Neuron (in vitro differentiated cells): ENCODE measurements at regions not wholly inside any gene's neighbourhood (a gene's known extent, or its start where the extent isn't known, plus 50 kb on each side); places are given as distances from the start of the nearest gene placed in this dataset.

Experiments
- H2AFZ ChIP-seq: one replicate; pipeline ENCODE4 v1.6.1; 2013; ENCODE audit warnings: low read depth, mild to moderate bottlenecking, inconsistent platforms, low read length, moderate library complexity
- H3K27me3 ChIP-seq: one replicate; pipeline ENCODE4 v1.6.1; 2013; ENCODE audit warnings: low read length; ENCODE audit not compliant: insufficient read depth
- H3K36me3 ChIP-seq: one replicate; pipeline ENCODE4 v1.6.1; 2013; ENCODE audit warnings: low read length; ENCODE audit not compliant: insufficient read depth
- H3K4me1 ChIP-seq: one replicate; pipeline ENCODE4 v1.6.1; 2013; ENCODE audit warnings: low read length; ENCODE audit not compliant: insufficient read depth
- H3K4me3 ChIP-seq: 2 replicates; pipeline ENCODE4 v1.5.1; 2013; ENCODE audit warnings: mild to moderate bottlenecking, low read length, moderate library complexity
- H3K9me3 ChIP-seq: one replicate; pipeline ENCODE4 v1.6.1; 2013; ENCODE audit warnings: low read length

- no peak overlapping the region for H3K4me3 ChIP-seq
- no peaks in the 10 kb centered on the region for H3K4me1 ChIP-seq
- no peak overlapping the region for H2AFZ ChIP-seq
- no peaks in the 10 kb centered on the region for H3K36me3 ChIP-seq
- no peaks in the 10 kb centered on the region for H3K9me3 ChIP-seq
- peaks cover 14% of the 10 kb centered on the region for H3K27me3 ChIP-seq
These were observed 99.0 kb upstream of the CDH5 start for GRCh38 chr16:66267292-66268014.

GRCh38 chr16:66266436-66267291 is 99.8 kb upstream of the CDH5 start:
- peaks cover 14% of the 10 kb centered on the region for H3K27me3 ChIP-seq
- H3K36me3 ChIP-seq = no peaks in the 10 kb centered on the region
- H3K4me1 ChIP-seq = no peaks in the 10 kb centered on the region
- H2AFZ ChIP-seq = no peak overlapping the region
- no peak overlapping the region for H3K4me3 ChIP-seq
- no peaks in the 10 kb centered on the region for H3K9me3 ChIP-seq

DNA sequence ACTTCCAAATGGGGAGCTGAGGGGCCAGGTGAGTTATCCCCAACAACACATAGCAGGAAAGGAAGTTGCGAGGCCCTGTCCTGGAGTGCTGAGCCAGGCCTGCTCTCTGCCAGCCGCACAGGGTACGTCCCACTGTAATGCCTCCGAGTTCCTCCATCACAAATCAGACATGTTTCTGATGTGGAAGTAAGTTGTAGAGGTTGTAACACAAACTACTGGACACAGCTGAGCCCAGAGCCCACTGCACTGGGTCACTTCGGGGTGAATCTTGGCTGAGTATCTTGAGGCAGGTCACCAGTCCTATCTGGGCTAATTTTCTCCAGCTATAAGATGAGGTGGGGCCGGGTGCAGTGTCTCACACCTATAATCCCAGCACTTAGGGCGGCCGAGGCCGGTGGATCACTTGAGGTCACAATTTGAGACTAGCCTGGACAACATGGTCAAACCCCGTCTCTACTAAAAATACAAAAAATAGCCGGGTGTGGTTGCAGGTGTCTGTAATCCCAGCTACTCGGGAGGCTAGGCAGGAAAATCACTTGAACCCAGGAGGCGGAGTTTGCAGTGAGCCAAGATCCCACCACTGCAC is 100.8 kb upstream of the CDH5 start:
- peaks cover 14% of the 10 kb centered on the region for H3K27me3 ChIP-seq
- H3K4me1 ChIP-seq = no peaks in the 10 kb centered on the region
- no peaks in the 10 kb centered on the region for H3K9me3 ChIP-seq
- H3K4me3 ChIP-seq = no peak overlapping the region
- H2AFZ ChIP-seq = no peak overlapping the region
- no peaks in the 10 kb centered on the region for H3K36me3 ChIP-seq

- Histone ChIP-seq H2AFZ (no peak overlapping the region), H3K4me1 (no peaks in the 10 kb centered on the region), H3K27me3 (peaks cover 14% of the 10 kb centered on the region), H3K36me3 (no peaks in the 10 kb centered on the region), H3K4me3 (no peak overlapping the region), H3K9me3 (no peaks in the 10 kb centered on the region)
These were observed 101.5 kb upstream of the CDH5 start for GRCh38 chr16:66265048-66265415.

- H3K36me3 ChIP-seq = no peaks in the 10 kb centered on the region
- peaks cover 14% of the 10 kb centered on the region for H3K27me3 ChIP-seq
- H2AFZ ChIP-seq = no peak overlapping the region
- no peaks in the 10 kb centered on the region for H3K9me3 ChIP-seq
- H3K4me3 ChIP-seq = no peak overlapping the region
- no peaks in the 10 kb centered on the region for H3K4me1 ChIP-seq
These were observed 102.0 kb upstream of the CDH5 start for GRCh38 chr16:66264311-66265047.

- Histone ChIP-seq H3K4me1 (no peaks in the 10 kb centered on the region), H3K27me3 (peaks cover 12% of the 10 kb centered on the region), H3K4me3 (no peak overlapping the region), H2AFZ (no peak overlapping the region), H3K36me3 (no peaks in the 10 kb centered on the region), H3K9me3 (no peaks in the 10 kb centered on the region)
These were observed 102.5 kb upstream of the CDH5 start for GRCh38 chr16:66263973-66264310.

DNA sequence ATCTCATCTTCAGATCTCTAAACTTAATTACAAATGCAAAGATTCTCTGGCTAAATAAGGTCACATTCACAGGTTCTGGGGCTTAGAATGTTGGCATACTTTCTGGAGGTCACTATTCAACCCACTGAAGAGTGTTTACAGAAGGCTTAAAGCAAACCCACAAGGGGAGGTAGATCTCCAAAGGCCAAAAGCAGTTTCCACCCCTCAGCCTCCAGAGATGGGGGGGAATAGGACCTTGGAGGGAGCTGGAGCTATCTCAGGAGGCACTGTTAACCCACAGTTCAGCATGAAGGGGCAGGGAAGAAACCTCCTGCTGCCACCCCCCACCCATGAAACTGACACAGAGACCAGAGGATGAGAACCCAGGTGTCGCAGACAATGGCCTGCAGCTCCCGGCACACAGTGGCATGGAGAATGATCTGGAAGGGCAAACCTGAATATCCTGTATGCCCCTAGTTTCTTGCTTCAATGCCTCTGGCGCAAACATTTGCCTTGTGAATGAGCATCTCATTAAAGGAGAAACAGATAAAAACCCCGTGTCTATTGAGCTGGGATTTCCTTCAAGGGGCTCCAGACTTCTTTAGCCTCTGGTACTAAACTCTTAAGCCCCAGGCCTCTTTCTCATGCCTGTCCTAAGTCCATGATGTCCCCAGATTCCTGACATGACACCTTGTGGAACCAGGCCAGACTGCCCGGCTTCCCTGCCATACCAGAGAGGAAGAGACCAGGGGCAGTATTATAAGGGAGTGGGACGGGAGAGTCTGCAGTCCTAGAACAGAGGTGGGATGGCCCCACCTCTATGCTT is 103.1 kb upstream of the CDH5 start:
- H3K4me1 ChIP-seq = no peaks in the 10 kb centered on the region
- no peaks in the 10 kb centered on the region for H3K9me3 ChIP-seq
- H2AFZ ChIP-seq = no peak overlapping the region
- H3K36me3 ChIP-seq = no peaks in the 10 kb centered on the region
- peaks cover 11% of the 10 kb centered on the region for H3K27me3 ChIP-seq
- H3K4me3 ChIP-seq = no peak overlapping the region

DNA sequence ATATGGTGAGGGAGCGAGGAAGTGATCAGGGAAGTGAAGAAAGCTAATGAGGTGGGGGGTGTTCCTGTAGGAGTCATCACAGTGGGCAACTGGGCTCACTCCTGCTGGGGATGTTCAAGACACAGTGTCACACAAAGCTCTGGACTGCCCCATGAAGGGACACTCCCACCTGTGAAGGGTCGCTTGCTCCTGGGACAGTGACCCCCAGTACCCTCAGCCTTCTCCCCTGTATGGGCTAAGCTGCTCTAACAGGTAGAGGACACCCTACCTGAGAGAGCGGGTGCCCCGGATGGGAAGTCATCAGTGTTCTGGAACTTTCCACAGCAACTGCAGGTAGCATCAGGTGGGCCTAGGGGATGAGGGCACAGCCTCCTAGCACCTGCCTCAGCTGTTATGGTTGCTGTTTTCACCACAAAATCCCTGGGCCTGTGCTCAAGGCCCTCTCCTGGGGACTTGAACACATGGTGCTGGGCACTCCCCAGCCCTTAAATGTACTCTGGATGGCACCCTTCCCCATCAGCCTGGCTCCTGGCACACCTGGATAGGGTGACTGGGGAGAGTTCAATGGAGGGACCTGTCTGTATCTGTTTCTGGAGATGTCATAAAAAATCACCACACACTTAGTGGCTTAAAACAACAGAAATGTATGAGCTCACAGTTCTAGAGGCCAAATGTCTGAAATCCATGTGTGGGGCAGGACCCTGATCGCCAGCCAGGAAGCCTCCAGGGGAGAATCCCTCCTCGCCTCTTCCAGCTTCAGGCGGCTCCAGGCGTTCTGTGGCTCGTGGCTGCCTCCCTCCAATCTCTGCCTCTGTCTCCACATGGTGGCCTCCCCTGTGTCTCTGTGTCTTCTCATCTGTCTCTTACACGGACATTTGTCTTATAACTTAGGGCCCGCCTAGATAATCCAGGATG is 104.0 kb upstream of the CDH5 start:
- Histone ChIP-seq H3K4me3 (no peak overlapping the region), H3K36me3 (no peaks in the 10 kb centered on the region), H3K4me1 (no peaks in the 10 kb centered on the region), H3K27me3 (peaks cover 7% of the 10 kb centered on the region), H3K9me3 (no peaks in the 10 kb centered on the region), H2AFZ (no peak overlapping the region)

GRCh38 chr16:66261826-66262225 is 104.7 kb upstream of the CDH5 start:
- H2AFZ ChIP-seq = no peak overlapping the region
- no peaks in the 10 kb centered on the region for H3K4me1 ChIP-seq
- peaks cover 3% of the 10 kb centered on the region for H3K27me3 ChIP-seq
- H3K4me3 ChIP-seq = no peak overlapping the region
- no peaks in the 10 kb centered on the region for H3K9me3 ChIP-seq
- H3K36me3 ChIP-seq = no peaks in the 10 kb centered on the region

DNA sequence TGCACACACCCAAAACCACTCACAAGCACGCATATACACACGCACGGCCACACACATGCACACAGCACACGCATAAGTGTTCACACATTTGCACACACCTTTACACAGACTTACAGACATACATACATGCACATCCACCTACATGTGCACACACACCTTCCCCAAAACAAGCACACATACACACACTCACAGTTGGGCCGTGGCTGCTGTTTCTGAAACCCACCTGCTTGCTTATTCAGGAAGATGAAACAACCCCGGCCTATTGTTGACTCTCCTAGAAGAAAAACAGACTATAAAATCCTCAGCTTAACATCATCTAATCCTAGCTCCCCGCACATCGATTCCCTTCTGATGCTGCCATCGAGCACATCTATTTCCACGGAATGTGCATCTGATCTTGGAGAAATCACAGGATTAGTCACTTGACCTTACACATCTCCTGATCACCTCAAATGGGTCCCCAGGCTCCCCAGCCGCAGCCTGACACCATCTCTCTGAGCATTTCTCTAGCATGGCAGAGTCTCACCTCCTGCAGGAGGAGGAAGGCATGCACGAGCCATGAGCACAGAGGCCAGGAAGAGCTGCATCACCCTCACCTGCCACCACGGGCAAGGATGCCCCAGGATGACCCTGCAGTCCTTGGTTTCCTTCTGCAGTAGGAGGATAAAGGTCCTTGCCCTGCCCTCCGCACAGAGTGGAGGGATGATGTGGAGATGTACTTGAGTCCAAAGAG is 105.8 kb upstream of the CDH5 start:
- Histone ChIP-seq H2AFZ (no peak overlapping the region), H3K27me3 (no peaks in the 10 kb centered on the region), H3K4me1 (no peaks in the 10 kb centered on the region), H3K4me3 (no peak overlapping the region), H3K9me3 (no peaks in the 10 kb centered on the region), H3K36me3 (no peaks in the 10 kb centered on the region)
